CD14-positive monocyte (primary cell): ENCODE measurements at regions not wholly inside any gene's neighbourhood (a gene's known extent, or its start where the extent isn't known, plus 50 kb on each side); places are given as distances from the start of the nearest gene placed in this dataset.

Source experiments
- DNase-seq, 3 donors: peaks; one replicate each; pipeline ENCODE4 v3.0.0-alpha.2; 2011 to 2022
- H2AFZ ChIP-seq: 2 replicates; pipeline ENCODE4 v1.6.0; 2012; ENCODE audit warnings: mild to moderate bottlenecking, low read depth, low read length, inconsistent platforms; ENCODE audit not compliant: insufficient read depth, poor library complexity, severe bottlenecking
- H3K27ac ChIP-seq, 2 donors: 1 replicate in 1 of 2; 2 replicates in 1 of 2; pipeline ENCODE4 v1.5.1; 2012 to 2013; ENCODE audit warnings: low read length in 2 of 2, control low read depth in 1 of 2, inconsistent platforms in 1 of 2, low read depth in 1 of 2, mild to moderate bottlenecking in 1 of 2
- H3K27me3 ChIP-seq, 2 donors: one replicate each; pipeline versions ENCODE4 v1.6.0 to v1.6.1; 2011 to 2013; ENCODE audit warnings: low read length in 2 of 2; ENCODE audit not compliant: control insufficient read depth in 2 of 2, insufficient read depth in 2 of 2
- H3K36me3 ChIP-seq, 2 donors: replicated peaks in 1 of 2; 1 replicate in 1 of 2; 2 replicates in 1 of 2; pipeline versions ENCODE4 v1.5.1 to v1.6.1; 2012 to 2013; ENCODE audit warnings: low read length in 2 of 2, control low read depth in 1 of 2, inconsistent platforms in 1 of 2, mild to moderate bottlenecking in 1 of 2; ENCODE audit not compliant: insufficient read depth in 2 of 2, control insufficient read depth in 1 of 2
- H3K4me1 ChIP-seq, 2 donors: 1 replicate in 1 of 2; 2 replicates in 1 of 2; pipeline versions ENCODE4 v1.5.1 to v1.6.1; 2012 to 2013; ENCODE audit warnings: low read length in 2 of 2, control low read depth in 1 of 2, inconsistent platforms in 1 of 2, mild to moderate bottlenecking in 1 of 2, moderate library complexity in 1 of 2; ENCODE audit not compliant: insufficient read depth in 2 of 2, control insufficient read depth in 1 of 2
- H3K4me2 ChIP-seq: replicated peaks from 2 replicates; pipeline ENCODE3; 2012; ENCODE audit warnings: low read length, moderate library complexity, mild to moderate bottlenecking; ENCODE audit not compliant: poor library complexity, severe bottlenecking; ENCODE audit errors: extremely low read depth
- H3K4me3 ChIP-seq, 3 experiments: fragments of 200-600 bp in 1 of 3; sonication (generic) in 1 of 3; replicated peaks in 1 of 3; 1 replicate in 2 of 3; 2 replicates in 1 of 3; pipeline ENCODE4 v1.5.1; 2011 to 2013; ENCODE audit warnings: low read length in 3 of 3, mild to moderate bottlenecking in 3 of 3, control low read depth in 2 of 3, low read depth in 2 of 3, inconsistent platforms in 1 of 3, moderate library complexity in 1 of 3
- H3K79me2 ChIP-seq: 2 replicates; pipeline ENCODE4 v1.6.0; 2012; ENCODE audit warnings: mild to moderate bottlenecking, control low read depth, inconsistent platforms, low read length, moderate library complexity; ENCODE audit not compliant: insufficient read depth
- H3K9ac ChIP-seq: 2 replicates; pipeline ENCODE4 v1.6.0; 2017; ENCODE audit warnings: low read length, mild to moderate bottlenecking; ENCODE audit not compliant: insufficient read depth, poor library complexity, severe bottlenecking
- H3K9me3 ChIP-seq, 2 donors: replicated peaks in 1 of 2; 1 replicate in 1 of 2; 2 replicates in 1 of 2; pipeline versions ENCODE4 v1.5.1 to v1.6.1; 2012 to 2013; ENCODE audit warnings: low read length in 2 of 2, control low read depth in 1 of 2; ENCODE audit not compliant: control insufficient read depth in 1 of 2, insufficient read depth in 1 of 2
- H4K20me1 ChIP-seq: 2 replicates; pipeline ENCODE4 v1.6.0; 2012; ENCODE audit warnings: mild to moderate bottlenecking, low read length, control low read depth, moderate library complexity; ENCODE audit not compliant: insufficient read depth
- H3K27ac Mint-ChIP-seq, 7 donors: one replicate each; pipeline ENCODE4 v1.8.0; 2020; ENCODE audit warnings: mild to moderate bottlenecking in 7 of 7, mixed read lengths in 7 of 7, moderate library complexity in 6 of 7, inconsistent platforms in 2 of 7
- H3K27me3 Mint-ChIP-seq, 3 donors: one replicate each; pipeline ENCODE4 v1.8.0; 2021 to 2022; ENCODE audit warnings: low read depth in 3 of 3, mild to moderate bottlenecking in 3 of 3, mixed read lengths in 3 of 3, moderate library complexity in 3 of 3, inconsistent platforms in 1 of 3
- H3K36me3 Mint-ChIP-seq, 2 donors: one replicate each; pipeline ENCODE4 v1.8.0; 2020; ENCODE audit warnings: mixed read lengths in 2 of 2, inconsistent platforms in 1 of 2, mild to moderate bottlenecking in 1 of 2
- H3K4me1 Mint-ChIP-seq: one replicate; pipeline ENCODE4 v1.8.0; 2020; ENCODE audit warnings: mild to moderate bottlenecking, mixed read lengths
- H3K4me3 Mint-ChIP-seq, 2 donors: one replicate each; pipeline ENCODE4 v1.8.0; 2020; ENCODE audit warnings: mild to moderate bottlenecking in 2 of 2, mixed read lengths in 2 of 2, moderate library complexity in 1 of 2
- H3K9me3 Mint-ChIP-seq, 7 donors: one replicate each; pipeline ENCODE4 v1.8.0; 2020 to 2022; ENCODE audit warnings: mixed read lengths in 7 of 7, mild to moderate bottlenecking in 6 of 7, moderate library complexity in 6 of 7, inconsistent platforms in 2 of 7
- WGBS: methylation state at CpG from one replicate; pipeline ENCODE4 v1.1.5; 2013; ENCODE audit warnings: missing lambda C conversion rate; ENCODE audit not compliant: insufficient coverage; 5-methylcytosine and 5-hydroxymethylcytosine counted together
- intact Hi-C, 2 donors: fragments of 100-400 bp; cut with micrococcal nuclease; formaldehyde crosslinking; loops; one replicate each; pipeline versions ENCODE4 v1.15.0 to v1.15.1; 2023
- TF ChIP-seq, protein P1 (sequence below): fragments of 200-600 bp; IDR thresholded peaks from one replicate; pipeline ENCODE4 v1.8.0; 2022; ENCODE audit warnings: antibody characterized with exemption, mild to moderate bottlenecking

DNA sequence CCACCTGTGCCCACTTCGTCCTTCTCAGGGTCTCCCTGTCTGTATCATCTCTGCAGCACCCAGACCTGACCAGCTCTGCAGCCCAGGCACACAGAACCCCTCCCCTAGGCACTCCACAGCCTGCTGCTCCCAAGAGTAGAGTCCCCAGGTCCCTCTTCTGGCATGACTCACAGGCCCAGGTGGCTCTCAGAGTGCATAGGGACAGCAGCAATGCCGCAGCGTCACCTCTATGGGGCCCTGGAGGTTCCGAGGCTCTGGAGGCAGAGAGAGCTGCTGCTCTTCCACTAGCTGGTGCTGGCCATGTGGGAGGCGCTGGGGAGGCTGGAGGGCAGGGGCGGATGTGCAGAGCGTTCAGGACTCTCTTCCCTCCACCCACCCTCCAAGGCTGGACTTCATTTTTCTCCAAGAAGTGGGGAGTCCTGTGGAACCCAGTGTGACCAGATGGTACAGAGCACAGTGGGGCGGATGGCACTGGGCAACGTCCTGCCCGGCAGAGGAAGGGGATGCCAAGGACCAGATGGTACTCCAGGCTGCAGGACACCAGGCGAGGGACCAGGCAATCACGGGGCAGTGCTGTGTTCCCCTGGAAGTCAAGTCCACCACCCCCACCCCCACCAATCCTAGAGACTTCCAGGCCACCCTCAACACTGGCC lies 151.7 kb downstream of the RBFOX3 start:
- H3K4me2 ChIP-seq, result no peak overlapping the region
- Mint-ChIP-seq H3K27me3 (peaks cover 2 to 4% (median 2%) of the 10 kb centered on the region in 3 donors), H3K4me3 (no peak overlapping the region), H3K9me3 (no peaks in the 10 kb centered on the region), H3K27ac (no peak overlapping the region), H3K4me1 (no peaks in the 10 kb centered on the region), H3K36me3 (no peaks in the 10 kb centered on the region)
- no peak overlapping the region for H3K9ac ChIP-seq
- no peak overlapping the region for H2AFZ ChIP-seq
- no peak overlapping the region for H3K4me3 ChIP-seq
- H3K36me3 ChIP-seq, result no peaks in the 10 kb centered on the region
- no peaks in the 10 kb centered on the region for H4K20me1 ChIP-seq
- H3K79me2 ChIP-seq, result no peaks in the 10 kb centered on the region
- H3K9me3 ChIP-seq, result no peaks in the 10 kb centered on the region
- DNase-seq, result no peak
- no peaks in the 10 kb centered on the region for H3K27me3 ChIP-seq
- intact Hi-C loops, result no loop called here
- 80% methylated on average over 7 of the region's 12 CpGs for WGBS
- TF ChIP-seq, protein P1, sequence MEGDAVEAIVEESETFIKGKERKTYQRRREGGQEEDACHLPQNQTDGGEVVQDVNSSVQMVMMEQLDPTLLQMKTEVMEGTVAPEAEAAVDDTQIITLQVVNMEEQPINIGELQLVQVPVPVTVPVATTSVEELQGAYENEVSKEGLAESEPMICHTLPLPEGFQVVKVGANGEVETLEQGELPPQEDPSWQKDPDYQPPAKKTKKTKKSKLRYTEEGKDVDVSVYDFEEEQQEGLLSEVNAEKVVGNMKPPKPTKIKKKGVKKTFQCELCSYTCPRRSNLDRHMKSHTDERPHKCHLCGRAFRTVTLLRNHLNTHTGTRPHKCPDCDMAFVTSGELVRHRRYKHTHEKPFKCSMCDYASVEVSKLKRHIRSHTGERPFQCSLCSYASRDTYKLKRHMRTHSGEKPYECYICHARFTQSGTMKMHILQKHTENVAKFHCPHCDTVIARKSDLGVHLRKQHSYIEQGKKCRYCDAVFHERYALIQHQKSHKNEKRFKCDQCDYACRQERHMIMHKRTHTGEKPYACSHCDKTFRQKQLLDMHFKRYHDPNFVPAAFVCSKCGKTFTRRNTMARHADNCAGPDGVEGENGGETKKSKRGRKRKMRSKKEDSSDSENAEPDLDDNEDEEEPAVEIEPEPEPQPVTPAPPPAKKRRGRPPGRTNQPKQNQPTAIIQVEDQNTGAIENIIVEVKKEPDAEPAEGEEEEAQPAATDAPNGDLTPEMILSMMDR, result no peak
- H3K27ac ChIP-seq, result no peak overlapping the region
- no peaks in the 10 kb centered on the region for H3K4me1 ChIP-seq

DNA sequence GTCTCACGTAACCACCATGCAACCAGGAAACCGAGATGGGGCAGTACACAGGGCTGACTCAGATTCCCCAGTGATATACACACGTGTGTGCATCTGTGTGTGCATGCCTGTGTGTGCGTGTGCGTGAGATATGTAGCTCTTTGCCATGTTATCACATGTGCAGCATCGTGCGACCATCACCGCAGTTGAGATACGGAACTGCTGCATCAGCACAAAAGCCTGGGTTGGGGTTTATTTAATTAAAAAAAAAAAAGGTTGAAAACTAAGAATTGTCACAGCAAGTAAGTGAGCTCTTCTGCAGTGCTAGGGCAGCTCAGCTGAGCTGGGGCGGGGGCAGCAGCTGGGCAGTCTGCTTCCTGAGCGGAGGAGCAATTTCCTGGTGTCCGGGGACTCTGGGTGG lies 152.5 kb downstream of the RBFOX3 start:
- Mint-ChIP-seq H3K4me1 (no peaks in the 10 kb centered on the region), H3K36me3 (no peaks in the 10 kb centered on the region), H3K27me3 (peaks cover 2 to 4% (median 2%) of the 10 kb centered on the region in 3 donors), H3K9me3 (no peaks in the 10 kb centered on the region), H3K27ac (no peak overlapping the region), H3K4me3 (no peak overlapping the region)
- Histone ChIP-seq H3K79me2 (no peaks in the 10 kb centered on the region), H3K9ac (no peak overlapping the region), H3K4me3 (no peak overlapping the region), H4K20me1 (no peaks in the 10 kb centered on the region), H3K4me2 (no peak overlapping the region), H2AFZ (no peak overlapping the region), H3K27ac (no peak overlapping the region), H3K9me3 (no peaks in the 10 kb centered on the region), H3K27me3 (no peaks in the 10 kb centered on the region), H3K36me3 (no peaks in the 10 kb centered on the region), H3K4me1 (no peaks in the 10 kb centered on the region)
- intact Hi-C loops, result no loop called here
- DNase-seq, result no peak
- TF ChIP-seq, protein P1, result no peak
- 82% methylated on average over 9 of the region's 12 CpGs for WGBS
